Parathyroid adenoma (tissue), 2 donors: ENCODE measurements at regions not wholly inside any gene's neighbourhood (a gene's known extent, or its start where the extent isn't known, plus 50 kb on each side); places are given as distances from the start of the nearest gene placed in this dataset.

Experiments used
- H2AFZ ChIP-seq: fragments of 300-600 bp; sonication (generic); one replicate; pipeline ENCODE4 v1.7.0; 2017; ENCODE audit warnings: antibody characterized with exemption, mild to moderate bottlenecking
- H3K27ac ChIP-seq: fragments of 300-600 bp; sonication (generic); one replicate; pipeline ENCODE4 v1.7.0; 2017
- H3K27me3 ChIP-seq: fragments of 300-600 bp; sonication (generic); one replicate; pipeline ENCODE4 v1.7.0; 2017; ENCODE audit warnings: low read length; ENCODE audit not compliant: control insufficient read depth, insufficient read depth
- H3K36me3 ChIP-seq: fragments of 300-600 bp; sonication (generic); one replicate; pipeline ENCODE4 v1.7.0; 2017; ENCODE audit warnings: low read length; ENCODE audit not compliant: control insufficient read depth, insufficient read depth
- H3K4me1 ChIP-seq: fragments of 300-600 bp; sonication (generic); one replicate; pipeline ENCODE4 v1.7.0; 2017; ENCODE audit warnings: control low read depth
- H3K4me2 ChIP-seq: fragments of 300-600 bp; sonication (generic); one replicate; pipeline ENCODE4 v1.7.0; 2017; ENCODE audit warnings: low read length
- H3K4me3 ChIP-seq: fragments of 300-600 bp; sonication (generic); one replicate; pipeline ENCODE4 v1.7.0; 2017; ENCODE audit warnings: low read depth, low read length
- H3K79me2 ChIP-seq: fragments of 300-600 bp; sonication (generic); one replicate; pipeline ENCODE4 v1.7.0; 2017; ENCODE audit warnings: control low read depth
- H3K9ac ChIP-seq: fragments of 300-600 bp; sonication (generic); one replicate; pipeline ENCODE4 v1.7.0; 2017; ENCODE audit warnings: mild to moderate bottlenecking
- H3K9me3 ChIP-seq: fragments of 300-600 bp; sonication (generic); one replicate; pipeline ENCODE4 v1.7.0; 2017; ENCODE audit warnings: low read length; ENCODE audit not compliant: control insufficient read depth
- TF ChIP-seq, protein P1 (sequence below): fragments of 300-600 bp; sonication (generic); IDR thresholded peaks from one replicate; pipeline ENCODE4 v1.7.0; 2017; ENCODE audit warnings: antibody characterized with exemption, mild to moderate bottlenecking
- donor health status: primary hyperparathyroidism.

DNA sequence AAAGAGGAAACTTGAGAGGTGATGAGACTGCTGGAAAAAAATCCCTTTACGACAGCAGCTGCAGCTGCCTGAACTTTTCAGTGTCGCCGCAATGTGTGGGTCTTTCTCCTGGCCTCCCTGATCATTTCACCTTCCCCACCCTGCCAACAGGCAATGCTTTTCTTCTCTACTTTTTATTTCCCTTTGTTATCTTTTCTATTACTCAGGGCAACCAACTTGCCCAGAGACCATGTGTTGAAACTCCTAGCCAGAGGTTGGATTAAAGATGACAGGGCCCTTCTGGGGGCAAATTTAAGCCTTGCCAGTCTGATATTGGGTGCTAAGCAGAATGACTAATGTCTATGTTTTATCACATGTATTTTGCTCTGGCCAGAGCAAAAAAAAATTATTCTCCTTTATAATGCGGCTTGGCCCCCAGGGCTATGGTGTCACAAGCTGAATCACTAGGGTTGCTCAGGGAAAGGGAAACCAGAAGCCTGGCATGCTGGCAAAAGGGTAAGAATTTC is 51.5 kb upstream of the CFAP20DC start:
- H3K27me3 ChIP-seq, result no peaks in the 10 kb centered on the region
- H3K36me3 ChIP-seq, result no peaks in the 10 kb centered on the region
- H3K9ac ChIP-seq, result no peak overlapping the region
- H3K9me3 ChIP-seq, result peaks cover 2% of the 10 kb centered on the region
- TF ChIP-seq, protein P1, sequence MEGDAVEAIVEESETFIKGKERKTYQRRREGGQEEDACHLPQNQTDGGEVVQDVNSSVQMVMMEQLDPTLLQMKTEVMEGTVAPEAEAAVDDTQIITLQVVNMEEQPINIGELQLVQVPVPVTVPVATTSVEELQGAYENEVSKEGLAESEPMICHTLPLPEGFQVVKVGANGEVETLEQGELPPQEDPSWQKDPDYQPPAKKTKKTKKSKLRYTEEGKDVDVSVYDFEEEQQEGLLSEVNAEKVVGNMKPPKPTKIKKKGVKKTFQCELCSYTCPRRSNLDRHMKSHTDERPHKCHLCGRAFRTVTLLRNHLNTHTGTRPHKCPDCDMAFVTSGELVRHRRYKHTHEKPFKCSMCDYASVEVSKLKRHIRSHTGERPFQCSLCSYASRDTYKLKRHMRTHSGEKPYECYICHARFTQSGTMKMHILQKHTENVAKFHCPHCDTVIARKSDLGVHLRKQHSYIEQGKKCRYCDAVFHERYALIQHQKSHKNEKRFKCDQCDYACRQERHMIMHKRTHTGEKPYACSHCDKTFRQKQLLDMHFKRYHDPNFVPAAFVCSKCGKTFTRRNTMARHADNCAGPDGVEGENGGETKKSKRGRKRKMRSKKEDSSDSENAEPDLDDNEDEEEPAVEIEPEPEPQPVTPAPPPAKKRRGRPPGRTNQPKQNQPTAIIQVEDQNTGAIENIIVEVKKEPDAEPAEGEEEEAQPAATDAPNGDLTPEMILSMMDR, result no peak
- no peaks in the 10 kb centered on the region for H3K79me2 ChIP-seq
- H3K4me1 ChIP-seq, result peaks cover 4% of the 10 kb centered on the region
- no peak overlapping the region for H2AFZ ChIP-seq
- H3K27ac ChIP-seq, result no peak overlapping the region
- no peak overlapping the region for H3K4me3 ChIP-seq
- no peak overlapping the region for H3K4me2 ChIP-seq
